Keratinocyte (primary cell): ENCODE measurements at regions not wholly inside any gene's neighbourhood (a gene's known extent, or its start where the extent isn't known, plus 50 kb on each side); places are given as distances from the start of the nearest gene placed in this dataset.

Experiments
- DNase-seq: peaks from one replicate; pipeline ENCODE4 v3.0.0-alpha.2; 2011; ENCODE audit warnings: low read depth, missing footprints, low spot score
- FAIRE-seq: peaks from 2 replicates; lab custom pipeline; 2011; peaks lifted over from hg19 to GRCh38; lab: Jason Lieb, UNC
- H2AFZ ChIP-seq: 2 replicates; pipeline ENCODE4 v1.6.0; 2012; ENCODE audit warnings: low read length, control low read depth, inconsistent platforms; ENCODE audit not compliant: control insufficient read depth
- H3K27ac ChIP-seq: 2 replicates; pipeline ENCODE4 v1.5.1; 2011; ENCODE audit warnings: low read length; ENCODE audit not compliant: control insufficient read depth, insufficient read depth
- H3K27me3 ChIP-seq: 3 replicates; pipeline ENCODE4 v1.6.0; 2011; ENCODE audit warnings: low read length; ENCODE audit not compliant: control insufficient read depth, insufficient read depth; ENCODE audit errors: extremely low read depth
- H3K36me3 ChIP-seq, 2 experiments: 2 replicates in 1 of 2; 3 replicates in 1 of 2; pipeline ENCODE4 v1.5.1; 2011; ENCODE audit warnings: low read length in 2 of 2, mild to moderate bottlenecking in 1 of 2; ENCODE audit not compliant: control insufficient read depth in 2 of 2, insufficient read depth in 2 of 2; ENCODE audit errors: extremely low read depth in 1 of 2
- H3K4me1 ChIP-seq: 3 replicates; pipeline ENCODE4 v1.5.1; 2011; ENCODE audit warnings: low read length; ENCODE audit not compliant: control insufficient read depth, insufficient read depth; ENCODE audit errors: extremely low read depth
- H3K4me2 ChIP-seq: 3 replicates; pipeline ENCODE4 v1.6.0; 2011; ENCODE audit warnings: low read depth, low read length; ENCODE audit not compliant: control insufficient read depth, insufficient read depth; ENCODE audit errors: extremely low read depth
- H3K4me3 ChIP-seq, 3 experiments: fragments of 200-600 bp in 1 of 3; sonication (generic) in 1 of 3; 2 replicates in 2 of 3; 3 replicates in 1 of 3; pipeline ENCODE4 v1.5.1; 2011 to 2016; ENCODE audit warnings: low read length in 3 of 3, mild to moderate bottlenecking in 3 of 3, control low read depth in 2 of 3, inconsistent platforms in 1 of 3, low read depth in 1 of 3, mixed read lengths in 1 of 3, mixed run types in 1 of 3, moderate library complexity in 1 of 3; ENCODE audit not compliant: control insufficient read depth in 2 of 3, insufficient read depth in 2 of 3; ENCODE audit errors: extremely low read depth in 1 of 3
- H3K79me2 ChIP-seq: 2 replicates; pipeline ENCODE4 v1.6.0; 2012; ENCODE audit warnings: low read length; ENCODE audit not compliant: control insufficient read depth, insufficient read depth
- H3K9ac ChIP-seq: 3 replicates; pipeline ENCODE4 v1.6.0; 2011; ENCODE audit warnings: low read length; ENCODE audit not compliant: control insufficient read depth, insufficient read depth; ENCODE audit errors: extremely low read depth
- H3K9me1 ChIP-seq: 3 replicates; pipeline ENCODE4 v1.6.0; 2011; ENCODE audit warnings: low read length; ENCODE audit not compliant: control insufficient read depth, insufficient read depth; ENCODE audit errors: extremely low read depth
- H3K9me3 ChIP-seq: 2 replicates; pipeline ENCODE4 v1.5.1; 2012; ENCODE audit warnings: low read depth, low read length; ENCODE audit not compliant: control insufficient read depth
- H4K20me1 ChIP-seq: 3 replicates; pipeline ENCODE4 v1.6.0; 2011; ENCODE audit warnings: low read length; ENCODE audit not compliant: control insufficient read depth, insufficient read depth; ENCODE audit errors: extremely low read depth
- CTCF ChIP-seq, 3 experiments: IDR thresholded peaks in 1 of 3; conservative IDR thresholded peaks in 1 of 3; optimal IDR thresholded peaks in 1 of 3; 2 replicates in 2 of 3; 3 replicates in 1 of 3; pipeline versions ENCODE3 to v1.5.1; 2011; ENCODE audit warnings: low read length in 3 of 3, mild to moderate bottlenecking in 3 of 3, moderate library complexity in 2 of 3, control low read depth in 1 of 3, inconsistent platforms in 1 of 3; ENCODE audit not compliant: insufficient read depth in 2 of 3; ENCODE audit errors: extremely low read depth in 1 of 3
- EZH2 ChIP-seq: IDR thresholded peaks from one replicate; pipeline ENCODE4 v1.6.1; 2012; ENCODE audit warnings: inconsistent platforms, mild to moderate bottlenecking, low read length, moderate library complexity
- dilution Hi-C: fragments of 300-500 bp; cut with MboI; formaldehyde crosslinking; loops from one replicate; pipeline ENCODE4 v1.7.0; 2020; ENCODE audit warnings: low sequenced_read_pairs; ENCODE audit not compliant: extremely low pct_ligation_motif_present

- Histone ChIP-seq H3K9me3 (no peaks in the 10 kb centered on the region), H3K4me2 (no peak overlapping the region), H3K4me3 (no peak overlapping the region), H3K9me1 (no peaks in the 10 kb centered on the region), H3K27me3 (no peaks in the 10 kb centered on the region), H3K9ac (no peak overlapping the region), H3K27ac (no peak overlapping the region), H4K20me1 (no peaks in the 10 kb centered on the region), H3K36me3 (no peaks in the 10 kb centered on the region), H2AFZ (no peak overlapping the region), H3K4me1 (no peaks in the 10 kb centered on the region), H3K79me2 (no peaks in the 10 kb centered on the region)
- TF ChIP-seq CTCF (optimal IDR thresholded peaks at IDR 0.05 in 1 of 3, IDR thresholded peaks at IDR 0.05 in 1 of 3, conservative IDR thresholded peaks at IDR 0.05 in 1 of 3; ENCODE audit: extremely low read depth in 1 of 3, insufficient read depth in 2 of 3, low read length in 3 of 3): no peak
- no peak for TF ChIP-seq EZH2
- DNase-seq: no peak
- FAIRE-seq: no peak
- dilution Hi-C loops: no loop called here
Measured at GRCh38 chr3:106380232-106380631, 511.4 kb upstream of the CBLB start.

GRCh38 chr3:106381286-106381938 is 512.6 kb upstream of the CBLB start:
- Histone ChIP-seq H3K27ac (no peak overlapping the region), H3K36me3 (no peaks in the 10 kb centered on the region), H3K9me1 (no peaks in the 10 kb centered on the region), H3K4me1 (no peaks in the 10 kb centered on the region), H4K20me1 (no peaks in the 10 kb centered on the region), H3K9me3 (no peaks in the 10 kb centered on the region), H2AFZ (no peak overlapping the region), H3K9ac (no peak overlapping the region), H3K4me2 (no peak overlapping the region), H3K79me2 (no peaks in the 10 kb centered on the region), H3K27me3 (no peaks in the 10 kb centered on the region), H3K4me3 (no peak overlapping the region)
- FAIRE-seq (no peak), DNase-seq (no peak)
- TF ChIP-seq CTCF (optimal IDR thresholded peaks at IDR 0.05 in 1 of 3, IDR thresholded peaks at IDR 0.05 in 1 of 3, conservative IDR thresholded peaks at IDR 0.05 in 1 of 3; ENCODE audit: extremely low read depth in 1 of 3, insufficient read depth in 2 of 3, low read length in 3 of 3): no peak
- TF ChIP-seq EZH2: no peak
- dilution Hi-C loops: no loop called here
